ENCODE measurements at regions not wholly inside any gene's neighbourhood (a gene's known extent, or its start where the extent isn't known, plus 50 kb on each side); places are given as distances from the start of the nearest gene placed in this dataset.
A peak's percentile ranks its signal among the peaks of the same experiment; 100 is the strongest.

GRCh38 chr7:84914598-84914997 is 272.3 kb downstream of the SEMA3D start:
- POLR2A ChIA-PET, result no interaction called here
- ATAC-seq, result no peak

GRCh38 chr7:84913731-84914130 is 273.1 kb downstream of the SEMA3D start:
- TF ChIP-seq SIN3A (IDR thresholded peaks at IDR 0.05; ENCODE audit: borderline replicate concordance, insufficient read depth, low read depth, low read length) (no peak), CTCF (IDR thresholded peaks at IDR 0.05) (no peak), TCF7L2 (IDR thresholded peaks at IDR 0.05; ENCODE audit: low read depth, low read length) (no peak), POLR2AphosphoS5 (IDR thresholded peaks at IDR 0.05; ENCODE audit: low read depth, low read length) (no peak), REST (IDR thresholded peaks at IDR 0.05; ENCODE audit: insufficient read depth in 1 of 2, low read depth in 2 of 2, low read length in 1 of 2) (no peak)
- Histone ChIP-seq H3K9me3 (ENCODE audit: control insufficient read depth, insufficient read depth, low read depth, low read length) (no peaks in the 10 kb centered on the region), H3K27ac (ENCODE audit: low read length) (no peak overlapping the region; the same call in 1 of the 2 replicates), H3K27me3 (ENCODE audit: control insufficient read depth, insufficient read depth, low read length) (no peaks in the 10 kb centered on the region), H3K4me3 (ENCODE audit: low read depth in 2 of 2, low read length in 2 of 2) (no peak overlapping the region), H3K4me1 (ENCODE audit: control insufficient read depth, insufficient read depth, low read length) (no peaks in the 10 kb centered on the region; the same call in 1 of the 2 replicates), H3K36me3 (ENCODE audit: control insufficient read depth, insufficient read depth, low read length) (no peaks in the 10 kb centered on the region)
- intact Hi-C loops (cut with micrococcal nuclease; ENCODE audit: unreplicated experiment) (no loop called here), in situ Hi-C loops (cut with HindIII; ENCODE audit: low pct_unique_long_range_greater_than_20kb, low sequenced_read_pairs) (no loop called here)
- ChIA-PET POLR2A (no interaction called here), CTCF (no interaction called here)
- no TSS peak for BruUV-seq (replicated peaks)
- DNase-seq (ENCODE audit: low read depth, low spot score) (no peak), ATAC-seq (no peak)

More at GRCh38 chr7:84914598-84914997, 272.3 kb downstream of the SEMA3D start:
- CTCF ChIA-PET, result interaction anchor here (0.7 kb wide), 2 partner anchors 70 to 97 kb away, joined by 5 to 6 read pairs; no protein-coding TSS in a partner anchor
- Histone ChIP-seq H3K27ac (ENCODE audit: low read length) (no peak overlapping the region; the same call in 1 of the 2 replicates), H3K36me3 (ENCODE audit: control insufficient read depth, insufficient read depth, low read length) (no peaks in the 10 kb centered on the region), H3K9me3 (ENCODE audit: control insufficient read depth, insufficient read depth, low read depth, low read length) (no peaks in the 10 kb centered on the region), H3K27me3 (ENCODE audit: control insufficient read depth, insufficient read depth, low read length) (no peaks in the 10 kb centered on the region), H3K4me3 (ENCODE audit: low read depth in 2 of 2, low read length in 2 of 2) (no peak overlapping the region), H3K4me1 (ENCODE audit: control insufficient read depth, insufficient read depth, low read length) (no peaks in the 10 kb centered on the region; the same call in 1 of the 2 replicates)
- BruUV-seq (replicated peaks), result no TSS peak
- in situ Hi-C loops (cut with HindIII; ENCODE audit: low pct_unique_long_range_greater_than_20kb, low sequenced_read_pairs), result no loop called here
- intact Hi-C loops (cut with micrococcal nuclease; ENCODE audit: unreplicated experiment), result no loop called here
- TF ChIP-seq REST (IDR thresholded peaks at IDR 0.05; ENCODE audit: insufficient read depth in 1 of 2, low read depth in 2 of 2, low read length in 1 of 2) (no peak), CTCF (IDR thresholded peaks at IDR 0.05) (peak; percentile 50), POLR2AphosphoS5 (IDR thresholded peaks at IDR 0.05; ENCODE audit: low read depth, low read length) (no peak), TCF7L2 (IDR thresholded peaks at IDR 0.05; ENCODE audit: low read depth, low read length) (no peak), SIN3A (IDR thresholded peaks at IDR 0.05; ENCODE audit: borderline replicate concordance, insufficient read depth, low read depth, low read length) (no peak)
- no peak for DNase-seq (ENCODE audit: low read depth, low spot score)
